ENCODE measurements at regions not wholly inside any gene's neighbourhood (a gene's known extent, or its start where the extent isn't known, plus 50 kb on each side); places are given as distances from the start of the nearest gene placed in this dataset.

DNA sequence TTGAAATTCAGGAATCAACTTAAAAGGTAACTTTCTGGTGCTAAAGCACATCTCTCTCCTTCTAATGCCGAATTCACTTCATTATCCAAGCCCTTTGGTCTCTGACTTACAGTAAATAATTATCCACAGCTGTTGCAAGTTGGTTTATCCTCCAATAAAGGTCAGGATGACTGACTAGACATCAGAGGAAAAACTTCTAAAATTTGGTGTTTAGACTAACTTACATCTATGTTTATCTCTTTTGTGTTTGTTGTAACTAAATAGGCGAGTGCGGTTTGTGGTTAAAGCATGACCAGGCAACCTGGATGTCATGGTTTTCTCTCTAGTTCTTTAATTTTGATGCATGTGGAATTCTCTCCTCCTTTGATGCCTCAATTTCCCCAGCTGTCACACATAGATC is 237.4 kb upstream of the LRTM1 start:
- FAIRE-seq (no peak), DNase-seq (ENCODE audit: low read depth) (no peak)
- TF ChIP-seq, protein P1, sequence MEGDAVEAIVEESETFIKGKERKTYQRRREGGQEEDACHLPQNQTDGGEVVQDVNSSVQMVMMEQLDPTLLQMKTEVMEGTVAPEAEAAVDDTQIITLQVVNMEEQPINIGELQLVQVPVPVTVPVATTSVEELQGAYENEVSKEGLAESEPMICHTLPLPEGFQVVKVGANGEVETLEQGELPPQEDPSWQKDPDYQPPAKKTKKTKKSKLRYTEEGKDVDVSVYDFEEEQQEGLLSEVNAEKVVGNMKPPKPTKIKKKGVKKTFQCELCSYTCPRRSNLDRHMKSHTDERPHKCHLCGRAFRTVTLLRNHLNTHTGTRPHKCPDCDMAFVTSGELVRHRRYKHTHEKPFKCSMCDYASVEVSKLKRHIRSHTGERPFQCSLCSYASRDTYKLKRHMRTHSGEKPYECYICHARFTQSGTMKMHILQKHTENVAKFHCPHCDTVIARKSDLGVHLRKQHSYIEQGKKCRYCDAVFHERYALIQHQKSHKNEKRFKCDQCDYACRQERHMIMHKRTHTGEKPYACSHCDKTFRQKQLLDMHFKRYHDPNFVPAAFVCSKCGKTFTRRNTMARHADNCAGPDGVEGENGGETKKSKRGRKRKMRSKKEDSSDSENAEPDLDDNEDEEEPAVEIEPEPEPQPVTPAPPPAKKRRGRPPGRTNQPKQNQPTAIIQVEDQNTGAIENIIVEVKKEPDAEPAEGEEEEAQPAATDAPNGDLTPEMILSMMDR (IDR thresholded peaks at IDR 0.05; ENCODE audit: insufficient read depth, low read length, severe bottlenecking) = no peak
- H3K36me3 ChIP-seq (ENCODE audit: control insufficient read depth, insufficient read depth, low read length) = no peaks in the 10 kb centered on the region
- no peak overlapping the region for H3K4me3 ChIP-seq (ENCODE audit: low read depth, low read length)
- H3K27me3 ChIP-seq (ENCODE audit: control insufficient read depth, insufficient read depth, low read length) = no peaks in the 10 kb centered on the region

GRCh38 chr3:55164876-55165275 is 237.0 kb upstream of the LRTM1 start:
- no peak overlapping the region for H3K4me3 ChIP-seq (ENCODE audit: low read depth, low read length)
- no peak for FAIRE-seq
- H3K27me3 ChIP-seq (ENCODE audit: control insufficient read depth, insufficient read depth, low read length) = no peaks in the 10 kb centered on the region
- DNase-seq (ENCODE audit: low read depth) = no peak
- H3K36me3 ChIP-seq (ENCODE audit: control insufficient read depth, insufficient read depth, low read length) = no peaks in the 10 kb centered on the region
- TF ChIP-seq, protein P1 (IDR thresholded peaks at IDR 0.05; ENCODE audit: insufficient read depth, low read length, severe bottlenecking) = no peak

DNA sequence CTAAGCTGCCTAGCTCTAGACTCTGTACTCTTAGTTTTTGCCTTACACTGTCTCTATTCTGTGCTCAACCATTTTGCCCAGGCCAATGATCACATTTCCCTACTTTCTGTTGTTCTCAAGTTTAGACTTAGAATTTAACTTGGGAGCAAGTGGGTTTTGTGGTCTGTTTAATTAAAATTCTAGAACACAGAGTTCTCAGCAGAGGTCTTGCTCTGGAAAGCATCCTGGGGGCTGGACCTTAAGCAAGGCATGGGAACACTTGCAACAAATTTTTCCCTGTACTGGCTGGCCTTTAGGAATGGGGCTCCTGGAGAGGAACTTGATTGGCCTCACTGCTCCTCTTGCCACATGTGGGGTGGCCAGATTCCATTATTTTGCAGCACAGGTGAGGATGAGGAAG is 236.3 kb upstream of the LRTM1 start:
- no peaks in the 10 kb centered on the region for H3K27me3 ChIP-seq (ENCODE audit: control insufficient read depth, insufficient read depth, low read length)
- DNase-seq (ENCODE audit: low read depth) (no peak), FAIRE-seq (no peak)
- no peak overlapping the region for H3K4me3 ChIP-seq (ENCODE audit: low read depth, low read length)
- TF ChIP-seq, protein P1 (IDR thresholded peaks at IDR 0.05; ENCODE audit: insufficient read depth, low read length, severe bottlenecking) = no peak
- H3K36me3 ChIP-seq (ENCODE audit: control insufficient read depth, insufficient read depth, low read length) = no peaks in the 10 kb centered on the region

DNA sequence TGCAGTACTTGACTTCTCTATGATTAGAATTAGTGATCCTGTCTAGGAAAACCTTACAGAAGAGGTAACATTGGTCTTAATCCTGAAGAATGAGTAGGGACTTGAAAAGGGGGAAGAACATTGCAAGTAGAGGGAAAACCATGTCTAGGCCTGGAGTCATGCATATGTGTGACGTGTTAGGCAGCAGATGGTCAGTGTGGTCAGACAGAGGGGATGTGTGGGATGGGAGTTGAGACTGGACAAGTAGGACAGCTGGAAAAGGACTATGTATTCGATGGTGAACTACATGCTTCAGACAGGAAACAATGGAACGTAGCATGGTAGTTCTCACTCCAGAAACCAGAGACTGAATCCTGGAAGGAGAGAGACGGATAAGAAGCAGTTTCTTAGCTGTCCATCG is 235.6 kb upstream of the LRTM1 start:
- FAIRE-seq = no peak
- TF ChIP-seq, protein P1 (IDR thresholded peaks at IDR 0.05; ENCODE audit: insufficient read depth, low read length, severe bottlenecking) = no peak
- no peak overlapping the region for H3K4me3 ChIP-seq (ENCODE audit: low read depth, low read length)
- H3K36me3 ChIP-seq (ENCODE audit: control insufficient read depth, insufficient read depth, low read length) = no peaks in the 10 kb centered on the region
- no peaks in the 10 kb centered on the region for H3K27me3 ChIP-seq (ENCODE audit: control insufficient read depth, insufficient read depth, low read length)
- no peak for DNase-seq (ENCODE audit: low read depth)

DNA sequence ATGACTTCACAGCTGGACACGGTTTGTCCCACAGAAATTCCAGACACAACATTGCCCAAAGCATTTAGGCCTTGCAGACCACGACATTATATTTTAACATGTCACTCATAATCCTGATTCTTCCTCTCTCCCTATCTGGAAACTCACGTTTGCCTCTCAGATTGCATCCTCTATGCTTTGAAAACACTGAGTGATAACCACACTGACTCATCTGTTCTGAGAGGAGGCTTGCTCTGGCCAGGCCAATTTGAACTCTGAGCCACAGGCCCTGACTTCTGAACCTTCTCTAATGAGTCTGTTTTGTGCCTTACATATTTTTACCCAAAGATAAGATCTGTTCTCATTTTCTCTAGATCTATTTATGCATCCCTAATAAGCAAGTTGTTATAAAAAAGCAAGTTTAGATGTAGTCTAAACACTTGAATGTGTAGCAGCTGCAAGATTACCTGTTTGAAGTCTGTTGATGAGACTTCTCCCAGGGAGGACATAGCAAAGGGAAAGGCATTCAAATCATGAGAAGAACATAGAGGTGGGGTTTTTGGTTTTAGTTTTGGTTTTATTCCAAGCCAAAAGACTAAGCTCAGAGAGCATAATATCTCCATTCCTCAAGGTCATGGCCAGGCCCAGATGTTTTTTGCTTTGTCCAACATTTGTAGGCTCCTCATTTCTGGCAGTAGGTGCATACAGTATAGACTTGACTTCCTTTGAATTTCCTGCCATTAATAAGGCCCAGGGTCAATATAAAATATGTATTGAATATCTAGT is 234.4 kb upstream of the LRTM1 start:
- H3K4me3 ChIP-seq (ENCODE audit: low read depth, low read length) = no peak overlapping the region
- TF ChIP-seq, protein P1 (IDR thresholded peaks at IDR 0.05; ENCODE audit: insufficient read depth, low read length, severe bottlenecking) = no peak
- no peaks in the 10 kb centered on the region for H3K36me3 ChIP-seq (ENCODE audit: control insufficient read depth, insufficient read depth, low read length)
- DNase-seq (ENCODE audit: low read depth) (no peak), FAIRE-seq (no peak)
- H3K27me3 ChIP-seq (ENCODE audit: control insufficient read depth, insufficient read depth, low read length) = no peaks in the 10 kb centered on the region

GRCh38 chr3:55161231-55161630 is 233.4 kb upstream of the LRTM1 start:
- DNase-seq (ENCODE audit: low read depth) = no peak

More at GRCh38 chr3:55161231-55161630, 233.4 kb upstream of the LRTM1 start:
- H3K36me3 ChIP-seq (ENCODE audit: control insufficient read depth, insufficient read depth, low read length) = no peaks in the 10 kb centered on the region
- FAIRE-seq = no peak
- TF ChIP-seq, protein P1 (IDR thresholded peaks at IDR 0.05; ENCODE audit: insufficient read depth, low read length, severe bottlenecking) = no peak
- no peak overlapping the region for H3K4me3 ChIP-seq (ENCODE audit: low read depth, low read length)
- H3K27me3 ChIP-seq (ENCODE audit: control insufficient read depth, insufficient read depth, low read length) = no peaks in the 10 kb centered on the region

Measured in bronchial epithelial cell (primary cell).